Lower lobe of right lung (tissue), 2 donors: ENCODE measurements at regions not wholly inside any gene's neighbourhood (a gene's known extent, or its start where the extent isn't known, plus 50 kb on each side); places are given as distances from the start of the nearest gene placed in this dataset.

Experiments
- ATAC-seq, 2 donors: fragments of 200-7000 bp; cut with Tn5 transposase; one replicate each; pipeline ENCODE4 v1.9.1; 2020 to 2022; ENCODE audit warnings: mild to moderate bottlenecking in 2 of 2, moderate library complexity in 2 of 2
- DNase-seq: peaks from one replicate; pipeline ENCODE4 v3.0.0-alpha.2; 2020
- H3K27ac ChIP-seq: fragments of 200-600 bp; one replicate; pipeline ENCODE4 v1.8.0; 2022
- H3K27me3 ChIP-seq: fragments of 200-600 bp; one replicate; pipeline ENCODE4 v1.8.0; 2022; ENCODE audit warnings: low read depth
- H3K36me3 ChIP-seq: fragments of 200-600 bp; one replicate; pipeline ENCODE4 v1.8.0; 2022; ENCODE audit warnings: mild to moderate bottlenecking
- H3K4me1 ChIP-seq: fragments of 200-600 bp; one replicate; pipeline ENCODE4 v1.8.0; 2022
- H3K4me3 ChIP-seq: fragments of 200-600 bp; one replicate; pipeline ENCODE4 v1.8.0; 2022; ENCODE audit warnings: mild to moderate bottlenecking
- H3K9me3 ChIP-seq: fragments of 200-600 bp; one replicate; pipeline ENCODE4 v1.8.0; 2022
- CTCF ChIP-seq: fragments of 200-600 bp; IDR thresholded peaks from one replicate; pipeline ENCODE4 v1.8.0; 2022; ENCODE audit warnings: antibody characterized with exemption, mild to moderate bottlenecking
- intact Hi-C: fragments of 100-400 bp; cut with DNase I; formaldehyde crosslinking; loops from one replicate; pipeline ENCODE4 v1.11.0; 2022
- donor health status: DM: no; HTN: yes; CAD: no; lungs with severe emphysema.

GRCh38 chr7:110058401-110058800 lies 1032.5 kb upstream of the LRRN3 start:
- no peak for ATAC-seq
- Histone ChIP-seq H3K27me3 (no peaks in the 10 kb centered on the region), H3K9me3 (no peaks in the 10 kb centered on the region), H3K4me3 (no peak overlapping the region), H3K4me1 (no peaks in the 10 kb centered on the region), H3K27ac (no peak overlapping the region), H3K36me3 (no peaks in the 10 kb centered on the region)
- intact Hi-C loops: no loop called here
- no peak for DNase-seq
- no peak for TF ChIP-seq CTCF

- TF ChIP-seq CTCF: no peak
- Histone ChIP-seq H3K27ac (no peak overlapping the region), H3K9me3 (no peaks in the 10 kb centered on the region), H3K27me3 (no peaks in the 10 kb centered on the region), H3K4me1 (no peaks in the 10 kb centered on the region), H3K36me3 (no peaks in the 10 kb centered on the region), H3K4me3 (no peak overlapping the region)
- ATAC-seq (no peak), DNase-seq (no peak)
- intact Hi-C loops: no loop called here
Measured at GRCh38 chr7:110061387-110061786, 1029.5 kb upstream of the LRRN3 start.

GRCh38 chr7:110065121-110065520 lies 1025.8 kb upstream of the LRRN3 start:
- no peak for ATAC-seq
- Histone ChIP-seq H3K36me3 (no peaks in the 10 kb centered on the region), H3K27ac (no peak overlapping the region), H3K27me3 (no peaks in the 10 kb centered on the region), H3K4me3 (no peak overlapping the region), H3K9me3 (no peaks in the 10 kb centered on the region), H3K4me1 (no peaks in the 10 kb centered on the region)
- no peak for DNase-seq
- intact Hi-C loops: no loop called here
- no peak for TF ChIP-seq CTCF

GRCh38 chr7:110066843-110067242 lies 1024.1 kb upstream of the LRRN3 start:
- H3K36me3 ChIP-seq: no peaks in the 10 kb centered on the region
- H3K4me1 ChIP-seq: no peaks in the 10 kb centered on the region
- DNase-seq (no peak), ATAC-seq (no peak)
- intact Hi-C loops: no loop called here
- H3K4me3 ChIP-seq: no peak overlapping the region
- H3K27me3 ChIP-seq: no peaks in the 10 kb centered on the region
- TF ChIP-seq CTCF: no peak
- no peak overlapping the region for H3K27ac ChIP-seq
- H3K9me3 ChIP-seq: no peaks in the 10 kb centered on the region

- no peaks in the 10 kb centered on the region for H3K4me1 ChIP-seq
- no peak for TF ChIP-seq CTCF
- intact Hi-C loops: no loop called here
- no peak for DNase-seq
- no peaks in the 10 kb centered on the region for H3K36me3 ChIP-seq
- ATAC-seq: no peak
- no peaks in the 10 kb centered on the region for H3K27me3 ChIP-seq
- no peak overlapping the region for H3K27ac ChIP-seq
- no peaks in the 10 kb centered on the region for H3K9me3 ChIP-seq
- H3K4me3 ChIP-seq: no peak overlapping the region
Measured at GRCh38 chr7:110071192-110071591, 1019.7 kb upstream of the LRRN3 start.

- no peak overlapping the region for H3K27ac ChIP-seq
- H3K4me1 ChIP-seq: no peaks in the 10 kb centered on the region
- H3K9me3 ChIP-seq: peaks cover 5% of the 10 kb centered on the region
- ATAC-seq (no peak), DNase-seq (no peak)
- no peaks in the 10 kb centered on the region for H3K36me3 ChIP-seq
- H3K4me3 ChIP-seq: no peak overlapping the region
- no peaks in the 10 kb centered on the region for H3K27me3 ChIP-seq
- no peak for TF ChIP-seq CTCF
- intact Hi-C loops: no loop called here
Measured at GRCh38 chr7:110075450-110075849, 1015.5 kb upstream of the LRRN3 start.
